K562 (cell line): ENCODE measurements at regions not wholly inside any gene's neighbourhood (a gene's known extent, or its start where the extent isn't known, plus 50 kb on each side); places are given as distances from the start of the nearest gene placed in this dataset.

Experiments used
- CBX3 ChIP-seq, 2 experiments: IDR thresholded peaks; 1 replicate in 1 of 2; 2 replicates in 1 of 2; pipeline ENCODE4 v1.6.1; 2012; ENCODE audit warnings: inconsistent platforms in 2 of 2, low read length in 2 of 2, borderline replicate concordance in 1 of 2, control low read depth in 1 of 2
- DPF2 ChIP-seq: fragments of 450-650 bp; IDR thresholded peaks from 2 replicates; pipeline ENCODE4 v1.6.1; 2016
- PRPF4 ChIP-seq: fragments of 200-400 bp; formaldehyde crosslinking; IDR thresholded peaks from one replicate; pipeline ENCODE4 v1.6.1; 2017; ENCODE audit warnings: low read length, low read depth, mild to moderate bottlenecking; ENCODE audit not compliant: insufficient read depth, poor library complexity, severe bottlenecking
- RAD21 ChIP-seq, 2 experiments: fragments of 250-450 bp in 1 of 2; fragments of 450-650 bp in 1 of 2; sonication (Bioruptor Pico) in 1 of 2; formaldehyde crosslinking in 1 of 2; IDR thresholded peaks in 1 of 2; conservative IDR thresholded peaks in 1 of 2; 2 replicates each; pipeline versions ENCODE4 v1.4.0 to v1.8.0; 2020 to 2022; ENCODE audit warnings: mild to moderate bottlenecking in 2 of 2, moderate library complexity in 1 of 2
- SAFB2 ChIP-seq: fragments of 200-400 bp; formaldehyde crosslinking; IDR thresholded peaks from 2 replicates; pipeline ENCODE4 v1.6.1; 2018; ENCODE audit warnings: borderline replicate concordance, low read length, low read depth, moderate library complexity; ENCODE audit not compliant: severe bottlenecking
- SP1 ChIP-seq: sonication (generic); formaldehyde crosslinking; IDR thresholded peaks from 2 replicates; pipeline ENCODE4 v1.8.1; 2022; ENCODE audit warnings: mild to moderate bottlenecking, missing genetic modification reagents
- WHSC1 ChIP-seq: IDR thresholded peaks from one replicate; pipeline ENCODE4 v1.6.1; 2012; ENCODE audit warnings: low read length, control low read depth, inconsistent platforms
- ZNF561 ChIP-seq: fragments of 450-650 bp; formaldehyde crosslinking; conservative IDR thresholded peaks from 2 replicates; pipeline ENCODE4 v1.4.0; 2020; ENCODE audit warnings: mild to moderate bottlenecking, moderate library complexity
- TF ChIP-seq, protein P1 (sequence below), 2 experiments: fragments of 450-650 bp in 1 of 2; sonication (generic) in 1 of 2; formaldehyde crosslinking in 1 of 2; IDR thresholded peaks; 2 replicates each; pipeline versions ENCODE4 v1.7.1 to v1.9.0; 2016 to 2022; ENCODE audit warnings: inconsistent platforms in 1 of 2, mild to moderate bottlenecking in 1 of 2, missing genetic modification reagents in 1 of 2
- TF ChIP-seq, protein P2 (sequence below): fragments of 250-450 bp; sonication (Bioruptor Pico); IDR thresholded peaks from 2 replicates; pipeline ENCODE4 v1.8.0; 2021; ENCODE audit warnings: borderline replicate concordance, mild to moderate bottlenecking, moderate library complexity; ENCODE audit not compliant: poor library complexity, severe bottlenecking
- TF ChIP-seq, protein P3 (sequence below): fragments of 450-650 bp; conservative IDR thresholded peaks from 2 replicates; pipeline ENCODE4 v1.6.1; 2016; ENCODE audit warnings: missing genetic modification characterization, low read depth, mild to moderate bottlenecking, missing compliant biosample characterization, moderate library complexity

DNA sequence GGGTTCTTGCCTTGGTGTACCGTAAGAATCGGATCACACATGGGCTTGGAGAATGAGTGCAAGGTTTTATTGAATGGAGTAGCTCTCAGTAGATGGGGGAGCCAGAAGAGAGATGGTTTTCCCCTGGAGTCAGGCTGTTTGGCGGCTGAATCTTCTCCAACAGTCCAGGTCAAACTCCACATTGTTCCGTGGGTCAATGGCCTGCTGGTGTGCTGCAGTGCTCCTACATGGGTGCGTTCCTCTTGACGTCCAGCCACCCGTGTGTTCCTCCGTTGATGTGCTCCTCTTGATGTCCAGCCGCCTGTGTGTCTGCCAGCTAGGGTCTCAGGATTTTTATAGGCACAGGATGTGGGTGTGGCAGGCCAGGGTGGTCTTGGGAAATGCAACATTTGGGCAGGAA, 69.3 kb upstream of the AGBL1 start:
- TF ChIP-seq, protein P1, sequence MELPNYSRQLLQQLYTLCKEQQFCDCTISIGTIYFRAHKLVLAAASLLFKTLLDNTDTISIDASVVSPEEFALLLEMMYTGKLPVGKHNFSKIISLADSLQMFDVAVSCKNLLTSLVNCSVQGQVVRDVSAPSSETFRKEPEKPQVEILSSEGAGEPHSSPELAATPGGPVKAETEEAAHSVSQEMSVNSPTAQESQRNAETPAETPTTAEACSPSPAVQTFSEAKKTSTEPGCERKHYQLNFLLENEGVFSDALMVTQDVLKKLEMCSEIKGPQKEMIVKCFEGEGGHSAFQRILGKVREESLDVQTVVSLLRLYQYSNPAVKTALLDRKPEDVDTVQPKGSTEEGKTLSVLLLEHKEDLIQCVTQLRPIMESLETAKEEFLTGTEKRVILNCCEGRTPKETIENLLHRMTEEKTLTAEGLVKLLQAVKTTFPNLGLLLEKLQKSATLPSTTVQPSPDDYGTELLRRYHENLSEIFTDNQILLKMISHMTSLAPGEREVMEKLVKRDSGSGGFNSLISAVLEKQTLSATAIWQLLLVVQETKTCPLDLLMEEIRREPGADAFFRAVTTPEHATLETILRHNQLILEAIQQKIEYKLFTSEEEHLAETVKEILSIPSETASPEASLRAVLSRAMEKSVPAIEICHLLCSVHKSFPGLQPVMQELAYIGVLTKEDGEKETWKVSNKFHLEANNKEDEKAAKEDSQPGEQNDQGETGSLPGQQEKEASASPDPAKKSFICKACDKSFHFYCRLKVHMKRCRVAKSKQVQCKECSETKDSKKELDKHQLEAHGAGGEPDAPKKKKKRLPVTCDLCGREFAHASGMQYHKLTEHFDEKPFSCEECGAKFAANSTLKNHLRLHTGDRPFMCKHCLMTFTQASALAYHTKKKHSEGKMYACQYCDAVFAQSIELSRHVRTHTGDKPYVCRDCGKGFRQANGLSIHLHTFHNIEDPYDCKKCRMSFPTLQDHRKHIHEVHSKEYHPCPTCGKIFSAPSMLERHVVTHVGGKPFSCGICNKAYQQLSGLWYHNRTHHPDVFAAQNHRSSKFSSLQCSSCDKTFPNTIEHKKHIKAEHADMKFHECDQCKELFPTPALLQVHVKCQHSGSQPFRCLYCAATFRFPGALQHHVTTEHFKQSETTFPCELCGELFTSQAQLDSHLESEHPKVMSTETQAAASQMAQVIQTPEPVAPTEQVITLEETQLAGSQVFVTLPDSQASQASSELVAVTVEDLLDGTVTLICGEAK (IDR thresholded peaks at IDR 0.05), result no peak
- TF ChIP-seq, protein P1 (CRISPR knock-in tag; IDR thresholded peaks at IDR 0.05), result no peak
- no peak for TF ChIP-seq RAD21 (CRISPR knock-in tag; conservative IDR thresholded peaks at IDR 0.05 in 1 of 2, IDR thresholded peaks at IDR 0.05 in 1 of 2)
- no peak for TF ChIP-seq WHSC1
- TF ChIP-seq CBX3 (IDR thresholded peaks at IDR 0.05; ENCODE audit: borderline replicate concordance in 1 of 2, low read length in 2 of 2), result no peak
- TF ChIP-seq DPF2, result no peak
- TF ChIP-seq, protein P2, sequence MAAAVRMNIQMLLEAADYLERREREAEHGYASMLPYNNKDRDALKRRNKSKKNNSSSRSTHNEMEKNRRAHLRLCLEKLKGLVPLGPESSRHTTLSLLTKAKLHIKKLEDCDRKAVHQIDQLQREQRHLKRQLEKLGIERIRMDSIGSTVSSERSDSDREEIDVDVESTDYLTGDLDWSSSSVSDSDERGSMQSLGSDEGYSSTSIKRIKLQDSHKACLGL (CRISPR knock-in tag), result no peak
- TF ChIP-seq SP1, result no peak
- TF ChIP-seq, protein P3, sequence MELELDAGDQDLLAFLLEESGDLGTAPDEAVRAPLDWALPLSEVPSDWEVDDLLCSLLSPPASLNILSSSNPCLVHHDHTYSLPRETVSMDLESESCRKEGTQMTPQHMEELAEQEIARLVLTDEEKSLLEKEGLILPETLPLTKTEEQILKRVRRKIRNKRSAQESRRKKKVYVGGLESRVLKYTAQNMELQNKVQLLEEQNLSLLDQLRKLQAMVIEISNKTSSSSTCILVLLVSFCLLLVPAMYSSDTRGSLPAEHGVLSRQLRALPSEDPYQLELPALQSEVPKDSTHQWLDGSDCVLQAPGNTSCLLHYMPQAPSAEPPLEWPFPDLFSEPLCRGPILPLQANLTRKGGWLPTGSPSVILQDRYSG (tag), result no peak
- no peak for TF ChIP-seq PRPF4
- no peak for TF ChIP-seq ZNF561
- TF ChIP-seq SAFB2, result no peak
